ENCODE measurements at regions not wholly inside any gene's neighbourhood (a gene's known extent, or its start where the extent isn't known, plus 50 kb on each side); places are given as distances from the start of the nearest gene placed in this dataset.
A peak's percentile ranks its signal among the peaks of the same experiment; 100 is the strongest.

GRCh38 chr5:106163233-106163632 is 1507.5 kb downstream of the EFNA5 start:
- DNase-seq: no peak

GRCh38 chr5:106159616-106160015 is 1511.1 kb downstream of the EFNA5 start:
- DNase-seq: no peak

GRCh38 chr5:106154280-106154716 is 1516.4 kb downstream of the EFNA5 start:
- DNase-seq: no peak

GRCh38 chr5:106152569-106152968 is 1518.2 kb downstream of the EFNA5 start:
- DNase-seq: no peak

GRCh38 chr5:106142116-106142515 is 1528.6 kb downstream of the EFNA5 start:
- DNase-seq: no peak

GRCh38 chr5:106140101-106140500 is 1530.6 kb downstream of the EFNA5 start:
- DNase-seq: no peak

- DNase-seq: no peak
These were observed 1534.7 kb downstream of the EFNA5 start for GRCh38 chr5:106136061-106136460.

- no peak for DNase-seq
These were observed 1535.3 kb downstream of the EFNA5 start for GRCh38 chr5:106135473-106135872.

GRCh38 chr5:106134549-106134948 is 1536.2 kb downstream of the EFNA5 start:
- DNase-seq: no peak

GRCh38 chr5:106127985-106128384 is 1542.8 kb downstream of the EFNA5 start:
- no peak for DNase-seq

- no peak for DNase-seq
These were observed 1543.4 kb downstream of the EFNA5 start for GRCh38 chr5:106127341-106127781.

- peak; percentile 5 for DNase-seq
These were observed 1548.6 kb downstream of the EFNA5 start for GRCh38 chr5:106121972-106122605.

GRCh38 chr5:106116682-106117081 is 1554.1 kb downstream of the EFNA5 start:
- DNase-seq: no peak

GRCh38 chr5:106113922-106114321 is 1556.8 kb downstream of the EFNA5 start:
- no peak for DNase-seq

- no peak for DNase-seq
These were observed 1564.4 kb downstream of the EFNA5 start for GRCh38 chr5:106106384-106106783.

- DNase-seq: no peak
These were observed 1573.4 kb downstream of the EFNA5 start for GRCh38 chr5:106097340-106097739.

GRCh38 chr5:106094839-106095238 is 1575.9 kb downstream of the EFNA5 start:
- no peak for DNase-seq

- DNase-seq: peak; percentile 94
These were observed 1576.5 kb downstream of the EFNA5 start for GRCh38 chr5:106094204-106094607.

- DNase-seq: no peak
These were observed 1577.6 kb downstream of the EFNA5 start for GRCh38 chr5:106093134-106093533.

- no peak for DNase-seq
These were observed 1578.3 kb downstream of the EFNA5 start for GRCh38 chr5:106092455-106092854.

GRCh38 chr5:106089073-106089472 is 1581.7 kb downstream of the EFNA5 start:
- no peak for DNase-seq

- DNase-seq: no peak
These were observed 1582.3 kb downstream of the EFNA5 start for GRCh38 chr5:106088462-106088861.

- no peak for DNase-seq
These were observed 1584.4 kb downstream of the EFNA5 start for GRCh38 chr5:106086352-106086751.

GRCh38 chr5:106085556-106085955 is 1585.2 kb downstream of the EFNA5 start:
- DNase-seq: no peak

- no peak for DNase-seq
These were observed 1585.6 kb downstream of the EFNA5 start for GRCh38 chr5:106085136-106085535.
